SU-DHL-6 (cell line): ENCODE measurements at regions not wholly inside any gene's neighbourhood (a gene's known extent, or its start where the extent isn't known, plus 50 kb on each side); places are given as distances from the start of the nearest gene placed in this dataset.

Experiments used
- H2AFZ ChIP-seq: fragments of 200-600 bp; sonication (generic); 2 replicates; pipeline ENCODE4 v1.6.1; 2014; ENCODE audit warnings: low read depth, mild to moderate bottlenecking, moderate library complexity, mixed read lengths, antibody characterized with exemption, low read length; ENCODE audit not compliant: severe bottlenecking
- H3F3A ChIP-seq: fragments of 200-600 bp; shearing (Covaris generic); 2 replicates; pipeline ENCODE4 v1.6.0; 2016; ENCODE audit warnings: antibody characterized with exemption, mild to moderate bottlenecking; ENCODE audit not compliant: insufficient read depth
- H3K27ac ChIP-seq: fragments of 200-600 bp; sonication (generic); 2 replicates; pipeline ENCODE4 v1.5.1; 2016; ENCODE audit warnings: low read depth, mild to moderate bottlenecking, low read length, moderate library complexity, mixed read lengths
- H3K27me3 ChIP-seq: fragments of 200-600 bp; sonication (generic), shearing (Covaris generic); 2 replicates; pipeline ENCODE4 v1.6.0; 2014; ENCODE audit warnings: mild to moderate bottlenecking, low read length
- H3K36me3 ChIP-seq: fragments of 200-600 bp; sonication (generic); 2 replicates; pipeline ENCODE4 v1.6.1; 2014; ENCODE audit warnings: mild to moderate bottlenecking, low read length, mixed read lengths
- H3K4me2 ChIP-seq: fragments of 300-600, 200-600 bp; shearing (Covaris generic), sonication (generic); 2 replicates; pipeline ENCODE4 v1.6.0; 2014; ENCODE audit warnings: low read length, low read depth, mild to moderate bottlenecking; ENCODE audit not compliant: poor library complexity, severe bottlenecking
- H3K4me3 ChIP-seq: fragments of 200-600 bp; sonication (generic); 2 replicates; pipeline ENCODE4 v1.5.1; 2014; ENCODE audit warnings: antibody characterized with exemption, low read length, mild to moderate bottlenecking, mixed read lengths; ENCODE audit not compliant: insufficient read depth, poor library complexity, severe bottlenecking
- H3K79me2 ChIP-seq: fragments of 200-600 bp; sonication (generic); 2 replicates; pipeline ENCODE4 v1.6.1; 2014; ENCODE audit warnings: mild to moderate bottlenecking, low read length, moderate library complexity; ENCODE audit not compliant: insufficient read depth
- H3K9ac ChIP-seq: fragments of 200-600 bp; sonication (generic); 2 replicates; pipeline ENCODE4 v1.7.0; 2014; ENCODE audit warnings: mild to moderate bottlenecking, low read length
- H3K9me2 ChIP-seq: fragments of 200-600 bp; sonication (generic); replicated peaks from 2 replicates; pipeline ENCODE4 v1.6.1; 2014; ENCODE audit warnings: low read length; ENCODE audit not compliant: insufficient read depth
- H3K9me3 ChIP-seq: fragments of 200-600 bp; sonication (generic); 2 replicates; pipeline ENCODE4 v1.6.1; 2014; ENCODE audit warnings: low read length, mixed read lengths; ENCODE audit not compliant: insufficient read depth
- H4K20me1 ChIP-seq: fragments of 200-600 bp; sonication (generic); 2 replicates; pipeline ENCODE4 v1.6.1; 2014; ENCODE audit warnings: low read depth, mild to moderate bottlenecking, antibody characterized with exemption, low read length, moderate library complexity, mixed read lengths
- EZH2phosphoT487 ChIP-seq: fragments of 200-600 bp; sonication (generic), shearing (Covaris generic); conservative IDR thresholded peaks from 2 replicates; pipeline ENCODE4 v1.6.1; 2018; ENCODE audit warnings: mild to moderate bottlenecking, antibody characterized with exemption, low read length, moderate library complexity, mixed read lengths
- TF ChIP-seq, protein P1 (sequence below): fragments of 200-600 bp; sonication (generic); IDR thresholded peaks from one replicate; pipeline ENCODE4 v1.5.1; 2017; ENCODE audit warnings: antibody characterized with exemption, mild to moderate bottlenecking, low read length, moderate library complexity; ENCODE audit not compliant: insufficient read depth, poor library complexity, severe bottlenecking

DNA sequence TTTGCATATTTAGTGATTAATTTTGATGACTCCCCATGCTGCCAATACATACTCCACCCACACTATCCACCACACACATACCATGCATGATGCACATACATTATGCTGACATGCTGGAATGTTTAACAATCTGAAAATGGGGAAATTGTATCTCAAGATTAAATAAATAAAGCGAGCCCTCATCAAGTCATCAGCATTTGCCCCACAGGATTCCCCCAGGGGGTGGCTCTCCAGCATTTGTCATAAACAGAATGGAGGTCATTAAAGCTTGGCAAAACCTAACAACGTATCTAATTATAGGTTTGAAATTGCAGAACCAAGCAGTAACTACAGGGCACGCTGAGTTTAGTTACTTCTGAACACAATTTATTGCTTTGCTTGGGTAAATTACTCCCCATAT, 141.2 kb upstream of the TACR1 start:
- Histone ChIP-seq H3K27me3 (no peaks in the 10 kb centered on the region), H3K4me3 (no peak overlapping the region), H3K4me2 (no peak overlapping the region), H3K9me2 (no peaks in the 10 kb centered on the region), H3K36me3 (no peaks in the 10 kb centered on the region), H3F3A (no peaks in the 10 kb centered on the region), H3K79me2 (no peaks in the 10 kb centered on the region), H4K20me1 (no peaks in the 10 kb centered on the region), H3K9ac (no peak overlapping the region), H3K9me3 (no peaks in the 10 kb centered on the region), H3K27ac (no peak overlapping the region), H2AFZ (no peak overlapping the region)
- TF ChIP-seq, protein P1, sequence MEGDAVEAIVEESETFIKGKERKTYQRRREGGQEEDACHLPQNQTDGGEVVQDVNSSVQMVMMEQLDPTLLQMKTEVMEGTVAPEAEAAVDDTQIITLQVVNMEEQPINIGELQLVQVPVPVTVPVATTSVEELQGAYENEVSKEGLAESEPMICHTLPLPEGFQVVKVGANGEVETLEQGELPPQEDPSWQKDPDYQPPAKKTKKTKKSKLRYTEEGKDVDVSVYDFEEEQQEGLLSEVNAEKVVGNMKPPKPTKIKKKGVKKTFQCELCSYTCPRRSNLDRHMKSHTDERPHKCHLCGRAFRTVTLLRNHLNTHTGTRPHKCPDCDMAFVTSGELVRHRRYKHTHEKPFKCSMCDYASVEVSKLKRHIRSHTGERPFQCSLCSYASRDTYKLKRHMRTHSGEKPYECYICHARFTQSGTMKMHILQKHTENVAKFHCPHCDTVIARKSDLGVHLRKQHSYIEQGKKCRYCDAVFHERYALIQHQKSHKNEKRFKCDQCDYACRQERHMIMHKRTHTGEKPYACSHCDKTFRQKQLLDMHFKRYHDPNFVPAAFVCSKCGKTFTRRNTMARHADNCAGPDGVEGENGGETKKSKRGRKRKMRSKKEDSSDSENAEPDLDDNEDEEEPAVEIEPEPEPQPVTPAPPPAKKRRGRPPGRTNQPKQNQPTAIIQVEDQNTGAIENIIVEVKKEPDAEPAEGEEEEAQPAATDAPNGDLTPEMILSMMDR, result no peak
- TF ChIP-seq EZH2phosphoT487, result no peak

DNA sequence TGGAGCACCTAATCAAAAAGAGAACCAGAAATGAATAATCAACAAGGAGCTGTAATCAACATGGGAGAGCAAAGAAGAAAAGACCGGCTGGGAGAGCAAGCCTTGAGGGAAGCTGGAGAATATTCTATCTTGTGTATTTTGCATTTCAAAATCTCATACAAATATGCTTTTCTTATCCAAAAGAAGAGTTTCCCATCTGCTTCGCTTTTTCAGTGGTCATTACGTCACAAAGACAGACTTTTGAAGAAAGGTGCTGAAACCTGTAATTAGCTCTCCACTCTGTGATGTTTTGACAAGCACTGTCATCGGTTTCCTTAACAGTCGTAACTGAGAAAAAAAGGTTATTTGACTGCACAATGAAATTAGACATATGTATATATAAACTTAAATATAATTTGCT, 139.1 kb upstream of the TACR1 start:
- TF ChIP-seq EZH2phosphoT487, result no peak
- TF ChIP-seq, protein P1, result no peak
- no peaks in the 10 kb centered on the region for H3F3A ChIP-seq
- no peak overlapping the region for H3K4me3 ChIP-seq
- H3K27ac ChIP-seq, result no peak overlapping the region
- no peak overlapping the region for H3K9ac ChIP-seq
- no peaks in the 10 kb centered on the region for H3K9me3 ChIP-seq
- H3K79me2 ChIP-seq, result no peaks in the 10 kb centered on the region
- no peaks in the 10 kb centered on the region for H3K36me3 ChIP-seq
- H3K27me3 ChIP-seq, result no peaks in the 10 kb centered on the region
- no peaks in the 10 kb centered on the region for H4K20me1 ChIP-seq
- no peak overlapping the region for H3K4me2 ChIP-seq
- no peak overlapping the region for H2AFZ ChIP-seq
- H3K9me2 ChIP-seq, result no peaks in the 10 kb centered on the region

DNA sequence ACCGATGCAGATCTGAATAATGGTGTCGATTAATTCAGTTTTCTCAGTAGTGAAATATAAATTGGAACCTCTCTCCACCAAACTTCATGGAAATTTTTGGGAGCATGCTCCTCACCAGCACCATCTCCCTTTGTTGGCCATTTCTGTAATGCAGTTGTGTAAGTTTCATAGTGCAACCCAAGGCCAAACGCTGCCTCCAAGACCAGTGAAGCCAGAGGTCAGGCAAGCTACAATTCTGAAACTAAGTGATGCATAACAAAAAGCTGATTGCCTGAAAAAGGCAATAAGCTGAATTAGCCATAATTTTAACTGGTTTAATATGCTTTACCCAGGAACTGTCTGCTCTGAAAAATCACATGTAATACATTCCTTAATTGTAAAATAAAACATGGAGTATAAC, 138.3 kb upstream of the TACR1 start:
- Histone ChIP-seq H3K9me3 (no peaks in the 10 kb centered on the region), H3K9ac (no peak overlapping the region), H3K4me2 (no peak overlapping the region), H3K36me3 (no peaks in the 10 kb centered on the region), H2AFZ (no peak overlapping the region), H3K9me2 (no peaks in the 10 kb centered on the region), H3K79me2 (no peaks in the 10 kb centered on the region), H3F3A (no peaks in the 10 kb centered on the region), H3K27ac (no peak overlapping the region), H3K4me3 (no peak overlapping the region), H4K20me1 (no peaks in the 10 kb centered on the region), H3K27me3 (no peaks in the 10 kb centered on the region)
- no peak for TF ChIP-seq EZH2phosphoT487
- TF ChIP-seq, protein P1, result no peak

DNA sequence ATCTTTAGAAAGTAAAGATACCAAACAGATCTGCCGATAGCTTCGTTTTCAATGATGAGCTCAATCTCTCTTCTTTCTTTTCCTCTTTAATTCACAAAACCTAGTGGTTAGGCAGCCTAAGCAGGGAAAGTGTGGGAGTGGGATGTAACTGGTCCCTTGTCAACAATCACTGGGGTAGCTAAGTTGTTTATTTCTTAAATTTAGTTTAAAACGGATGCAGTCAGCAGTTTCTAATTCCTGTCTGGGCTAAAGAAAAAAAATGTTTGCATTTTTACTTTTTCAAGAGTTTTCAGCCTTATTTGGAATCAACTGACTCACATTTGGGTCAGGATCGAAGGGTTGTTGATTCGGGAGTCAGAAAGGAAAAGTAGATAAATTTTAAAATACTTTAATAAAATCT, 137.7 kb upstream of the TACR1 start:
- H3K4me2 ChIP-seq, result no peak overlapping the region
- no peaks in the 10 kb centered on the region for H3K79me2 ChIP-seq
- H3K27ac ChIP-seq, result no peak overlapping the region
- H3K27me3 ChIP-seq, result no peaks in the 10 kb centered on the region
- H3K36me3 ChIP-seq, result no peaks in the 10 kb centered on the region
- no peaks in the 10 kb centered on the region for H3K9me3 ChIP-seq
- no peaks in the 10 kb centered on the region for H4K20me1 ChIP-seq
- no peaks in the 10 kb centered on the region for H3F3A ChIP-seq
- no peak overlapping the region for H3K9ac ChIP-seq
- no peak for TF ChIP-seq EZH2phosphoT487
- TF ChIP-seq, protein P1, result no peak
- H3K4me3 ChIP-seq, result no peak overlapping the region
- no peak overlapping the region for H2AFZ ChIP-seq
- H3K9me2 ChIP-seq, result no peaks in the 10 kb centered on the region
